ENCODE measurements at regions not wholly inside any gene's neighbourhood (a gene's known extent, or its start where the extent isn't known, plus 50 kb on each side); places are given as distances from the start of the nearest gene placed in this dataset.

DNA sequence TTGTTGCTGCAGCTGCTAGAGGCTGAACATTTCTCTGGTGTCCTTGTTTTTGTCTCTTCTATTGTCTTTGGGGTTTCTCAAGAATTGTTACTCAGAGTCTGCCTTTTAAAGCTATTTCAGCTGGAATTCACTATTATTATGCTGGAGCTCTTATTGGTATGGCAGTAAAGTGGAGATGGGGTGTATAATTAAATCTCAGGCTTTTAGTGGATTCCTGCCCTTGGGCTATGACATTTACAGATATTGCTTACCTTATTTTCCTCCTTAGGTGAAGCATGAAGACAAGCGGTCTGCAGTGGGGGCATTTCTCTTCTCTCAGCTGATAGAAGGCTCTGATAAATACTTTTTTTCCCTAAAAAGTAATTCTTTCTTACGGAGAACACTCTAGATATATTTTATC is 1656.6 kb upstream of the IGFBP7 start:
- H2BK120ac ChIP-seq (ENCODE audit: insufficient read depth, low read length, poor library complexity), result no peak overlapping the region
- H4K8ac ChIP-seq (ENCODE audit: low read depth, low read length), result no peak overlapping the region
- H3K14ac ChIP-seq (ENCODE audit: low read length), result no peak overlapping the region
- H2AK5ac ChIP-seq (ENCODE audit: low read length), result no peak overlapping the region
- no peak overlapping the region for H2BK5ac ChIP-seq (ENCODE audit: low read depth, low read length, poor library complexity)
- H3K18ac ChIP-seq (ENCODE audit: low read length), result no peak overlapping the region
- no peak overlapping the region for H3K9ac ChIP-seq (ENCODE audit: low read length)
- no peaks in the 10 kb centered on the region for H3K79me2 ChIP-seq (ENCODE audit: control insufficient read depth, insufficient read depth, low read length, poor library complexity)
- no peaks in the 10 kb centered on the region for H3K9me3 ChIP-seq (ENCODE audit: insufficient read depth, low read depth, low read length)
- H3K27ac ChIP-seq (ENCODE audit: low read depth, low read length), result no peak overlapping the region
- H4K12ac ChIP-seq (ENCODE audit: low read depth, low read length), result no peak overlapping the region
- H3K36me3 ChIP-seq (ENCODE audit: control insufficient read depth in 1 of 2, insufficient read depth in 2 of 2, low read length in 2 of 2), result no peaks in the 10 kb centered on the region
- no peaks in the 10 kb centered on the region for H3K27me3 ChIP-seq (ENCODE audit: insufficient read depth, low read length)
- no peak for DNase-seq
- H3K4me3 ChIP-seq (ENCODE audit: low read depth, low read length), result no peak overlapping the region
- no peak overlapping the region for H3K23ac ChIP-seq (ENCODE audit: low read length)
- no peaks in the 10 kb centered on the region for H3K79me1 ChIP-seq (ENCODE audit: low read length)
- H2BK12ac ChIP-seq (ENCODE audit: low read length), result no peak overlapping the region
- no CpG with 5 or more reads among the region's 2 CpGs for WGBS (ENCODE audit: extremely low coverage, insufficient coverage, insufficient read length)
- no peak overlapping the region for H4K91ac ChIP-seq (ENCODE audit: low read depth, low read length)
- H3K4ac ChIP-seq (ENCODE audit: low read depth, low read length), result no peak overlapping the region
- no peak overlapping the region for H3K4me2 ChIP-seq (ENCODE audit: low read length)
- H3K4me1 ChIP-seq (ENCODE audit: control insufficient read depth in 1 of 2, insufficient read depth in 2 of 2, low read length in 2 of 2), result no peaks in the 10 kb centered on the region
- H2AFZ ChIP-seq (ENCODE audit: insufficient read depth, low read length, poor library complexity), result no peak overlapping the region

DNA sequence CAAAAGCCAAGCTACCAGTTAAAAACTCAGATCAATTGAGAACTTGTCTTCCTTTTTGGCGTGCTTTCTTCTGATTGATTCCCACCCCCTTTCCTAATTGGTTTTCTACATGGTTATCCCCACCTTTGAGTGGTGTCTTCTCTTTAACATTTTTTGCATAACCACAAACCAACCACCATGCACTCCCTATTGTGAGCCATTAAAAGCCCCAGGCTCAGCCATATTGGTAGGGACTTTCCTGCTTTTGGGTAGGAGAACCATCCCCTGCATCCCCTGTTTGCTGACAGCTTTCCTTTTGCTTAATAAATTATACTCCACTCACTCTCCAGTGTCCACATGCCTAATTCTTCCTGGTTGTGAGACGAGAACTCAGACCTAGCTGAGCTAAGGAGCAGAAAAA is 1651.4 kb upstream of the IGFBP7 start:
- no peak overlapping the region for H2BK5ac ChIP-seq (ENCODE audit: low read depth, low read length, poor library complexity)
- no peak overlapping the region for H2AFZ ChIP-seq (ENCODE audit: insufficient read depth, low read length, poor library complexity)
- H3K36me3 ChIP-seq (ENCODE audit: control insufficient read depth in 1 of 2, insufficient read depth in 2 of 2, low read length in 2 of 2), result no peaks in the 10 kb centered on the region
- no peaks in the 10 kb centered on the region for H3K9me3 ChIP-seq (ENCODE audit: insufficient read depth, low read depth, low read length)
- no peaks in the 10 kb centered on the region for H3K79me2 ChIP-seq (ENCODE audit: control insufficient read depth, insufficient read depth, low read length, poor library complexity)
- H3K27ac ChIP-seq (ENCODE audit: low read depth, low read length), result no peak overlapping the region
- H4K91ac ChIP-seq (ENCODE audit: low read depth, low read length), result no peak overlapping the region
- no CpG with 5 or more reads among the region's 2 CpGs for WGBS (ENCODE audit: extremely low coverage, insufficient coverage, insufficient read length)
- no peak overlapping the region for H4K8ac ChIP-seq (ENCODE audit: low read depth, low read length)
- no peaks in the 10 kb centered on the region for H3K27me3 ChIP-seq (ENCODE audit: insufficient read depth, low read length)
- H3K4me3 ChIP-seq (ENCODE audit: low read depth, low read length), result no peak overlapping the region
- no peak overlapping the region for H2AK5ac ChIP-seq (ENCODE audit: low read length)
- no peak overlapping the region for H3K4me2 ChIP-seq (ENCODE audit: low read length)
- no peak overlapping the region for H3K9ac ChIP-seq (ENCODE audit: low read length)
- H4K12ac ChIP-seq (ENCODE audit: low read depth, low read length), result no peak overlapping the region
- H3K4me1 ChIP-seq (ENCODE audit: control insufficient read depth in 1 of 2, insufficient read depth in 2 of 2, low read length in 2 of 2), result no peaks in the 10 kb centered on the region
- DNase-seq, result no peak
- H3K18ac ChIP-seq (ENCODE audit: low read length), result no peak overlapping the region
- no peak overlapping the region for H3K23ac ChIP-seq (ENCODE audit: low read length)
- no peak overlapping the region for H2BK12ac ChIP-seq (ENCODE audit: low read length)
- H3K4ac ChIP-seq (ENCODE audit: low read depth, low read length), result no peak overlapping the region
- no peak overlapping the region for H3K14ac ChIP-seq (ENCODE audit: low read length)
- H3K79me1 ChIP-seq (ENCODE audit: low read length), result no peaks in the 10 kb centered on the region
- H2BK120ac ChIP-seq (ENCODE audit: insufficient read depth, low read length, poor library complexity), result no peak overlapping the region

DNA sequence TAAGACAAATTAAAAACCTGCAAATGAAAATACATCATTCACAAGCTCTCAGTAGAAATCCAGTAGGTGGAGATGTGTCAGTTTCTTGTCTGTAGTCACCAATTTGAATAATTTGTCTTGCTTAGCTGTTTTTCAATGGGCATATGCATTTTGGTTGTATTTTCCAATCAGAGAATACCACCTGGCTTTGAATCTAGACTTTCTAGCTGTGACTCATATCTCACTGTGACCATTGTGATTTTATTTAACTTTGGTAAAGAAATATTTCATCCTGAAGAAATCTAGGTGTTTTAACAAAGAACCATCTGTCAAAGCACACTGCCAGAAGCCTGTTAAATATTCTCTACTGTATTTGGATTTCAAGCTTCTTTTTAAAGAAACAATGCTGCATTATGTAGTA is 1650.6 kb upstream of the IGFBP7 start:
- DNase-seq, result no peak

DNA sequence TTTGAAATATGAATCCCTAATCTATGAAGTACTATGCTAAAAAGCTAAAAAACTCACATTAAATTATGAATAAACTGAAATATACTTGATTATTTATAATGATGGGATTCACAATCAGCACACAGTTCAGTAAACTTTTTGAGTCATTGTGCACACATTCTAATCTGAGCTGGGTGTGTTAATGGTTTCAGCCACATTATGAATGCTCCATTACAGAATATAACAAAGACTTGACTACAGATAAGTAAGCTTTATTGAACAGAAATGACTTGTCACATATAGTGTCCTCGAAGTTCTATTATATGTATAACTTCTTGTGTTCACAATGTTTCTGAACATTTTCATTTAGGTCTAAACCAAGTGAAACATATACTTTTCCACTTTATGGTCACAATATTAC is 1649.9 kb upstream of the IGFBP7 start:
- Histone ChIP-seq H3K27me3 (ENCODE audit: insufficient read depth, low read length) (no peaks in the 10 kb centered on the region), H2BK5ac (ENCODE audit: low read depth, low read length, poor library complexity) (no peak overlapping the region), H3K4me2 (ENCODE audit: low read length) (no peak overlapping the region), H3K4me3 (ENCODE audit: low read depth, low read length) (no peak overlapping the region), H3K9me3 (ENCODE audit: insufficient read depth, low read depth, low read length) (no peaks in the 10 kb centered on the region), H2AK5ac (ENCODE audit: low read length) (no peak overlapping the region), H2BK120ac (ENCODE audit: insufficient read depth, low read length, poor library complexity) (no peak overlapping the region), H4K91ac (ENCODE audit: low read depth, low read length) (no peak overlapping the region), H3K18ac (ENCODE audit: low read length) (no peak overlapping the region), H2AFZ (ENCODE audit: insufficient read depth, low read length, poor library complexity) (no peak overlapping the region), H3K14ac (ENCODE audit: low read length) (no peak overlapping the region), H3K9ac (ENCODE audit: low read length) (no peak overlapping the region), H3K79me1 (ENCODE audit: low read length) (no peaks in the 10 kb centered on the region), H3K27ac (ENCODE audit: low read depth, low read length) (no peak overlapping the region), H2BK12ac (ENCODE audit: low read length) (no peak overlapping the region), H3K23ac (ENCODE audit: low read length) (no peak overlapping the region), H4K8ac (ENCODE audit: low read depth, low read length) (no peak overlapping the region), H3K79me2 (ENCODE audit: control insufficient read depth, insufficient read depth, low read length, poor library complexity) (no peaks in the 10 kb centered on the region), H3K4ac (ENCODE audit: low read depth, low read length) (no peak overlapping the region), H4K12ac (ENCODE audit: low read depth, low read length) (no peak overlapping the region), H3K4me1 (ENCODE audit: control insufficient read depth in 1 of 2, insufficient read depth in 2 of 2, low read length in 2 of 2) (no peaks in the 10 kb centered on the region), H3K36me3 (ENCODE audit: control insufficient read depth in 1 of 2, insufficient read depth in 2 of 2, low read length in 2 of 2) (no peaks in the 10 kb centered on the region)
- no peak for DNase-seq
- whole genome bisulfite sequencing (ENCODE audit: extremely low coverage, insufficient coverage, insufficient read length), result no CpG with 5 or more reads among the region's 1 CpG

More for the DNA sequence above, 1650.6 kb upstream of the IGFBP7 start:
- Histone ChIP-seq H3K79me2 (ENCODE audit: control insufficient read depth, insufficient read depth, low read length, poor library complexity) (no peaks in the 10 kb centered on the region), H3K4ac (ENCODE audit: low read depth, low read length) (no peak overlapping the region), H2BK120ac (ENCODE audit: insufficient read depth, low read length, poor library complexity) (no peak overlapping the region), H2BK12ac (ENCODE audit: low read length) (no peak overlapping the region), H3K9ac (ENCODE audit: low read length) (no peak overlapping the region), H3K27me3 (ENCODE audit: insufficient read depth, low read length) (no peaks in the 10 kb centered on the region), H3K4me3 (ENCODE audit: low read depth, low read length) (no peak overlapping the region), H3K18ac (ENCODE audit: low read length) (no peak overlapping the region), H4K12ac (ENCODE audit: low read depth, low read length) (no peak overlapping the region), H3K14ac (ENCODE audit: low read length) (no peak overlapping the region), H3K9me3 (ENCODE audit: insufficient read depth, low read depth, low read length) (no peaks in the 10 kb centered on the region), H3K27ac (ENCODE audit: low read depth, low read length) (no peak overlapping the region), H2AFZ (ENCODE audit: insufficient read depth, low read length, poor library complexity) (no peak overlapping the region), H4K8ac (ENCODE audit: low read depth, low read length) (no peak overlapping the region), H4K91ac (ENCODE audit: low read depth, low read length) (no peak overlapping the region), H3K79me1 (ENCODE audit: low read length) (no peaks in the 10 kb centered on the region), H3K23ac (ENCODE audit: low read length) (no peak overlapping the region), H3K36me3 (ENCODE audit: control insufficient read depth in 1 of 2, insufficient read depth in 2 of 2, low read length in 2 of 2) (no peaks in the 10 kb centered on the region), H2BK5ac (ENCODE audit: low read depth, low read length, poor library complexity) (no peak overlapping the region), H2AK5ac (ENCODE audit: low read length) (no peak overlapping the region), H3K4me2 (ENCODE audit: low read length) (no peak overlapping the region), H3K4me1 (ENCODE audit: control insufficient read depth in 1 of 2, insufficient read depth in 2 of 2, low read length in 2 of 2) (no peaks in the 10 kb centered on the region)

DNA sequence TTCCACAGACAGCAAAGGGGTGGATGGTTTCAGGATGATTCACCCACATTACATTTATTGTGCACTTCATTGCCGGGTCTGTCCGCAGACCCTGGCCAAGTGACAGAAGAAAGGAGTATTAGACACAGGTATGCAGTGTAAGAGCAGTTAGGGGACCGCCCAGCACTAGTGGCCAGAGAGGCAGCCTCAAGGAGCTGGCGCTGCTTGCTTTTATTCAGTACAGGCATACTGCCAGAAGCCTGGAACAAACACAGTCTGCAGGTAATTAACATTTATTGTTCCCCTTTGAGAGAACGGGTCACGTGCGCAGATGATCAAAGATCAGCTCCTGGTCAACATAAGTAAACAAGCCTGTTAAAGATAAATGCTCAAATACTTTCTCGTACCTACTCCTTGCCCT is 1639.0 kb upstream of the IGFBP7 start:
- H3K4me1 ChIP-seq (ENCODE audit: control insufficient read depth in 1 of 2, insufficient read depth in 2 of 2, low read length in 2 of 2), result no peaks in the 10 kb centered on the region
- WGBS (ENCODE audit: extremely low coverage, insufficient coverage, insufficient read length), result no CpG with 5 or more reads among the region's 8 CpGs
- no peak overlapping the region for H2AFZ ChIP-seq (ENCODE audit: insufficient read depth, low read length, poor library complexity)
- H4K12ac ChIP-seq (ENCODE audit: low read depth, low read length), result no peak overlapping the region
- H3K27me3 ChIP-seq (ENCODE audit: insufficient read depth, low read length), result no peaks in the 10 kb centered on the region
- H2BK5ac ChIP-seq (ENCODE audit: low read depth, low read length, poor library complexity), result no peak overlapping the region
- no peak overlapping the region for H3K4me3 ChIP-seq (ENCODE audit: low read depth, low read length)
- H2BK120ac ChIP-seq (ENCODE audit: insufficient read depth, low read length, poor library complexity), result no peak overlapping the region
- no peak overlapping the region for H2AK5ac ChIP-seq (ENCODE audit: low read length)
- H3K4ac ChIP-seq (ENCODE audit: low read depth, low read length), result no peak overlapping the region
- H2BK12ac ChIP-seq (ENCODE audit: low read length), result no peak overlapping the region
- no peak overlapping the region for H3K4me2 ChIP-seq (ENCODE audit: low read length)
- no peak overlapping the region for H3K23ac ChIP-seq (ENCODE audit: low read length)
- no peaks in the 10 kb centered on the region for H3K9me3 ChIP-seq (ENCODE audit: insufficient read depth, low read depth, low read length)
- no peak overlapping the region for H3K14ac ChIP-seq (ENCODE audit: low read length)
- no peak overlapping the region for H3K9ac ChIP-seq (ENCODE audit: low read length)
- no peak overlapping the region for H4K8ac ChIP-seq (ENCODE audit: low read depth, low read length)
- H3K27ac ChIP-seq (ENCODE audit: low read depth, low read length), result peak overlapping the region; percentile 49
- H4K91ac ChIP-seq (ENCODE audit: low read depth, low read length), result no peak overlapping the region
- no peak overlapping the region for H3K18ac ChIP-seq (ENCODE audit: low read length)
- no peaks in the 10 kb centered on the region for H3K36me3 ChIP-seq (ENCODE audit: control insufficient read depth in 1 of 2, insufficient read depth in 2 of 2, low read length in 2 of 2)
- no peaks in the 10 kb centered on the region for H3K79me2 ChIP-seq (ENCODE audit: control insufficient read depth, insufficient read depth, low read length, poor library complexity)
- no peak for DNase-seq
- no peaks in the 10 kb centered on the region for H3K79me1 ChIP-seq (ENCODE audit: low read length)

All from trophoblast cell (in vitro differentiated cells and primary cell).